ENCODE measurements at regions not wholly inside any gene's neighbourhood (a gene's known extent, or its start where the extent isn't known, plus 50 kb on each side); places are given as distances from the start of the nearest gene placed in this dataset.

- TF ChIP-seq EZH2 (IDR thresholded peaks at IDR 0.05; ENCODE audit: borderline replicate concordance, insufficient read depth, low read length, poor library complexity, severe bottlenecking): no peak
- no peak for TF ChIP-seq TAF1 (IDR thresholded peaks at IDR 0.05; ENCODE audit: low read depth)
Measured at GRCh38 chr7:156430109-156430508, 210.5 kb upstream of the RNF32 start (continued).

- Histone ChIP-seq H4K20me1 (ENCODE audit: insufficient read depth) (no peaks in the 10 kb centered on the region), H3K9ac (ENCODE audit: low read length) (no peak overlapping the region), H2AFZ (ENCODE audit: low read depth, low read length) (no peak overlapping the region), H3K27me3 (ENCODE audit: insufficient read depth, low read depth, low read length) (no peaks in the 10 kb centered on the region), H3F3A (ENCODE audit: insufficient read depth, low read length, poor library complexity, severe bottlenecking) (no peaks in the 10 kb centered on the region), H3K27ac (ENCODE audit: low read length) (no peak overlapping the region), H3K36me3 (ENCODE audit: insufficient read depth, low read length) (no peaks in the 10 kb centered on the region), H3K4me2 (ENCODE audit: low read length) (no peak overlapping the region), H3K9me3 (ENCODE audit: low read length) (no peaks in the 10 kb centered on the region), H3K9me2 (ENCODE audit: insufficient read depth, low read length) (no peaks in the 10 kb centered on the region), H3K4me3 (ENCODE audit: low read length) (no peak overlapping the region), H3K79me2 (replicated peaks; ENCODE audit: insufficient read depth, low read length) (no peaks in the 10 kb centered on the region)
- TF ChIP-seq RAD21 (conservative IDR thresholded peaks at IDR 0.05): no peak
- TF ChIP-seq MXI1 (conservative IDR thresholded peaks at IDR 0.05; ENCODE audit: poor library complexity, severe bottlenecking): no peak
- no peak for TF ChIP-seq REST (IDR thresholded peaks at IDR 0.05; ENCODE audit: borderline replicate concordance)
- no peak for TF ChIP-seq TAF1 (IDR thresholded peaks at IDR 0.05; ENCODE audit: low read depth)
- TF ChIP-seq POLR2AphosphoS5 (IDR thresholded peaks at IDR 0.05): no peak
Measured at GRCh38 chr7:156429514-156429913, 211.1 kb upstream of the RNF32 start.

GRCh38 chr7:156423876-156424275 is 216.7 kb upstream of the RNF32 start:
- no peak overlapping the region for H2AFZ ChIP-seq (ENCODE audit: low read depth, low read length)

More at GRCh38 chr7:156423876-156424275, 216.7 kb upstream of the RNF32 start:
- no peaks in the 10 kb centered on the region for H4K20me1 ChIP-seq (ENCODE audit: insufficient read depth)
- TF ChIP-seq POLR2AphosphoS5 (IDR thresholded peaks at IDR 0.05) (no peak), REST (IDR thresholded peaks at IDR 0.05; ENCODE audit: borderline replicate concordance) (no peak), MXI1 (conservative IDR thresholded peaks at IDR 0.05; ENCODE audit: poor library complexity, severe bottlenecking) (no peak), CTCF (IDR thresholded peaks at IDR 0.05; ENCODE audit: poor library complexity, severe bottlenecking) (no peak), TAF1 (IDR thresholded peaks at IDR 0.05; ENCODE audit: low read depth) (no peak)
- H3K9me3 ChIP-seq (ENCODE audit: low read length): no peaks in the 10 kb centered on the region
- no peak overlapping the region for H3K27ac ChIP-seq (ENCODE audit: low read length)
- H3K27me3 ChIP-seq (ENCODE audit: insufficient read depth, low read depth, low read length): no peaks in the 10 kb centered on the region
- no peaks in the 10 kb centered on the region for H3K79me2 ChIP-seq (replicated peaks; ENCODE audit: insufficient read depth, low read length)
- no peak overlapping the region for H3K4me2 ChIP-seq (ENCODE audit: low read length)
- no peak overlapping the region for H3K9ac ChIP-seq (ENCODE audit: low read length)
- no peaks in the 10 kb centered on the region for H3K9me2 ChIP-seq (ENCODE audit: insufficient read depth, low read length)
- H3K4me3 ChIP-seq (ENCODE audit: low read length): no peak overlapping the region
- H3K36me3 ChIP-seq (ENCODE audit: insufficient read depth, low read length): no peaks in the 10 kb centered on the region
- H3F3A ChIP-seq (ENCODE audit: insufficient read depth, low read length, poor library complexity, severe bottlenecking): no peaks in the 10 kb centered on the region

All from neural cell (in vitro differentiated cells).